Mucosa of rectum (tissue), 2 donors: ENCODE measurements at regions not wholly inside any gene's neighbourhood (a gene's known extent, or its start where the extent isn't known, plus 50 kb on each side); places are given as distances from the start of the nearest gene placed in this dataset.

Experiments used
- H3K27ac ChIP-seq, 2 donors: one replicate each; pipeline ENCODE4 v1.7.0; 2013; ENCODE audit warnings: inconsistent platforms in 2 of 2, low read depth in 2 of 2, low read length in 2 of 2
- H3K27me3 ChIP-seq, 2 donors: one replicate each; pipeline ENCODE4 v1.7.0; 2013; ENCODE audit warnings: low read length in 2 of 2; ENCODE audit not compliant: control insufficient read depth in 2 of 2, insufficient read depth in 2 of 2
- H3K36me3 ChIP-seq, 2 donors: one replicate each; pipeline ENCODE4 v1.7.0; 2013; ENCODE audit warnings: low read length in 2 of 2; ENCODE audit not compliant: control insufficient read depth in 2 of 2, insufficient read depth in 2 of 2
- H3K4me1 ChIP-seq, 2 donors: one replicate each; pipeline ENCODE4 v1.7.0; 2013; ENCODE audit warnings: low read length in 2 of 2, mild to moderate bottlenecking in 1 of 2; ENCODE audit not compliant: control insufficient read depth in 2 of 2, insufficient read depth in 2 of 2
- H3K4me3 ChIP-seq, 2 donors: one replicate each; pipeline ENCODE4 v1.7.0; 2013; ENCODE audit warnings: low read length in 2 of 2
- H3K9ac ChIP-seq, 2 donors: one replicate each; pipeline ENCODE4 v1.7.0; 2013; ENCODE audit warnings: low read length in 2 of 2, low read depth in 1 of 2, mild to moderate bottlenecking in 1 of 2
- H3K9me3 ChIP-seq, 2 donors: one replicate each; pipeline ENCODE4 v1.7.0; 2013; ENCODE audit warnings: low read length in 2 of 2; ENCODE audit not compliant: control insufficient read depth in 2 of 2
- donor health status: healthy.
- donor health status: Normal muscosa, but diverticular disease.

DNA sequence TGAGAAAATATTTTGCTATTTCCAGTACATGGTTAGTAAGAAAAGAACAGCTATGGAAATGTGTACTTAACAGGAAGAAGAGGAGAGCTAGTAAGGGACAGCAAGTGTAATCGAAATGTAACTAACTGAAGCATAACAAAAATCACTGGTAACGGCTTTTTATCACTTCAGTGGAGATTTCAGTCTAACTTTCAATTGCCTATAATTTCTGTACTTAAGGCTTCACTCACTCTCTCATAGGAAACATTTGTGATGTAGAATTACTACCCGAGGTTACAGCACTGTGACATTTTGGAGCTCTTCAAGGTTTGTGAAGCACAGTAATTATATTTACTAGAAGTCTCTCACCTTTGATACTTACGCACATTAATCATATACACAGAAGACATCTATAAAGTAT lies 1119.1 kb downstream of the AMY1C start:
- no peak overlapping the region for H3K4me3 ChIP-seq
- no peak overlapping the region for H3K9ac ChIP-seq
- H3K4me1 ChIP-seq: no peaks in the 10 kb centered on the region
- no peaks in the 10 kb centered on the region for H3K9me3 ChIP-seq
- no peak overlapping the region for H3K27ac ChIP-seq
- H3K27me3 ChIP-seq: no peaks in the 10 kb centered on the region
- H3K36me3 ChIP-seq: no peaks in the 10 kb centered on the region

GRCh38 chr1:104874044-104874443 lies 1124.3 kb downstream of the AMY1C start:
- H3K4me3 ChIP-seq: no peak overlapping the region
- H3K9me3 ChIP-seq: no peaks in the 10 kb centered on the region
- no peak overlapping the region for H3K9ac ChIP-seq
- H3K27me3 ChIP-seq: no peaks in the 10 kb centered on the region
- no peaks in the 10 kb centered on the region for H3K36me3 ChIP-seq
- no peak overlapping the region for H3K27ac ChIP-seq
- H3K4me1 ChIP-seq: no peaks in the 10 kb centered on the region

GRCh38 chr1:104878203-104878909 lies 1128.7 kb downstream of the AMY1C start:
- Histone ChIP-seq H3K36me3 (no peaks in the 10 kb centered on the region), H3K4me1 (no peaks in the 10 kb centered on the region), H3K4me3 (no peak overlapping the region), H3K9me3 (no peaks in the 10 kb centered on the region), H3K9ac (no peak overlapping the region), H3K27me3 (no peaks in the 10 kb centered on the region), H3K27ac (no peak overlapping the region)

GRCh38 chr1:104884939-104885338 lies 1135.2 kb downstream of the AMY1C start:
- no peak overlapping the region for H3K9ac ChIP-seq
- no peak overlapping the region for H3K4me3 ChIP-seq
- H3K27ac ChIP-seq: no peak overlapping the region

GRCh38 chr1:104905322-104905721 lies 1155.6 kb downstream of the AMY1C start:
- H3K9me3 ChIP-seq: no peaks in the 10 kb centered on the region
- H3K4me3 ChIP-seq: no peak overlapping the region
- H3K27ac ChIP-seq: no peak overlapping the region
- no peaks in the 10 kb centered on the region for H3K36me3 ChIP-seq
- H3K9ac ChIP-seq: no peak overlapping the region
- no peaks in the 10 kb centered on the region for H3K27me3 ChIP-seq
- no peaks in the 10 kb centered on the region for H3K4me1 ChIP-seq

More at GRCh38 chr1:104884939-104885338, 1135.2 kb downstream of the AMY1C start:
- H3K27me3 ChIP-seq: no peaks in the 10 kb centered on the region
- no peaks in the 10 kb centered on the region for H3K4me1 ChIP-seq
- no peaks in the 10 kb centered on the region for H3K36me3 ChIP-seq
- no peaks in the 10 kb centered on the region for H3K9me3 ChIP-seq

DNA sequence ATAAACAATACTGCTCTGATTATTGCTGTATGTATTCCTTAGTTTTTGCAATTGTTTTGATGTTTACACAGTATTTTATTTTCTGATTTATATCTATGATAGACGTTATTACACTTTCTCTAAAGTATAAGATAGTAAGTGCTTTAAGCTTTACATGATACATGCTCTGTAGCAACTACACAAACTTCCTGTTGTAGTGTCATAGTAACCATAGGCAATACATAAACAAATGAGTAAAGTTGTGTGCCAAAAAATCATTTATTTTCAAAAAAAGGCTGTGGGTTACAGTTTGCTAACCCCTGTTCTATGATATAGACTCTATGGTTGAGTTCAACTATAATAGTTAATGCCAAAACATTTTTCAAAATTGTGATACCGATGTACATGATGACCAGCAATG lies 1156.4 kb downstream of the AMY1C start:
- H3K9ac ChIP-seq: no peak overlapping the region
- no peak overlapping the region for H3K27ac ChIP-seq
- H3K4me3 ChIP-seq: no peak overlapping the region
- H3K9me3 ChIP-seq: no peaks in the 10 kb centered on the region
- no peaks in the 10 kb centered on the region for H3K36me3 ChIP-seq
- H3K4me1 ChIP-seq: no peaks in the 10 kb centered on the region
- H3K27me3 ChIP-seq: no peaks in the 10 kb centered on the region

- Histone ChIP-seq H3K9ac (no peak overlapping the region), H3K9me3 (no peaks in the 10 kb centered on the region), H3K36me3 (no peaks in the 10 kb centered on the region), H3K4me1 (no peaks in the 10 kb centered on the region), H3K27me3 (no peaks in the 10 kb centered on the region), H3K27ac (no peak overlapping the region), H3K4me3 (no peak overlapping the region)
Observed at GRCh38 chr1:104919188-104919587, 1169.5 kb downstream of the AMY1C start.

DNA sequence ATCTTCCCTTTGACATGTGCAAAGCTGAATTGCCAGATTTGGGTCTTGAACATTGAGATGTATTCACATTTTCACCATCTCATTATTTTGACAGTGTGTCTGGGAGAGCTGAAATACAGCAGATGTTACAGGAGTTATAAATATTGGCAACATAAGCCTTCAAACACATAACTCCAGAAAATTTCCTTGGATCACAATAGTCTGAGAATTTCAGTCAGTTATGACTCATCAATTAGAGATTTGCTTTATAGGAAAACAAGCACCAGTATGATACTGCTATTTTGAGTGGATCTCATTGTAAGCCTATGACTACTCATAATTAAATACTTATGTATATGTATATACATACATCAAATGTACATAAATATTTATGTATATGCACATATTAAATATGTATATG lies 1171.8 kb downstream of the AMY1C start:
- H3K27ac ChIP-seq: no peak overlapping the region
- no peaks in the 10 kb centered on the region for H3K4me1 ChIP-seq
- no peaks in the 10 kb centered on the region for H3K36me3 ChIP-seq
- H3K9me3 ChIP-seq: no peaks in the 10 kb centered on the region
- no peak overlapping the region for H3K4me3 ChIP-seq
- no peak overlapping the region for H3K9ac ChIP-seq
- no peaks in the 10 kb centered on the region for H3K27me3 ChIP-seq

- no peak overlapping the region for H3K27ac ChIP-seq
- no peaks in the 10 kb centered on the region for H3K36me3 ChIP-seq
- H3K9ac ChIP-seq: no peak overlapping the region
- no peak overlapping the region for H3K4me3 ChIP-seq
- H3K4me1 ChIP-seq: no peaks in the 10 kb centered on the region
- H3K27me3 ChIP-seq: no peaks in the 10 kb centered on the region
- no peaks in the 10 kb centered on the region for H3K9me3 ChIP-seq
Observed at GRCh38 chr1:104923075-104923474, 1173.4 kb downstream of the AMY1C start.

DNA sequence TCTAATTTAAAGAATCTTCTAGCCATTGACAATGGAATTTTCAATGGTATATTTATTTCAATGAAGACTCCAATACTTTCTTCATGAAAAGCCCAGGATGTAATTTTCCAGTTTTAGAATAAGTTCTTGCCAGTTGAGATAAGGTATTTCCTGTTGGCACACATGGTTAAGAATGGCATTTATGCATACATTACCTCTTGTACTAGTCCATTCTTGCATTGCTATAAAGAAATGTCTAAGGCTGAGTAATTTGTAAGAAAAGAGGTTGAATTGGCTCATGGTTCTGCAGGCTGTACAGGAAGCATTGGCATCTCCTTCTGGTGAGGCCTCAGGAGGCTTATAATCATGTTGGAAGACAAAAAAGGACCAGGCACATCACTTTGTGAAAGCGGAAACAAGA lies 1179.6 kb downstream of the AMY1C start:
- Histone ChIP-seq H3K4me3 (no peak overlapping the region), H3K27ac (no peak overlapping the region), H3K36me3 (no peaks in the 10 kb centered on the region), H3K9ac (no peak overlapping the region), H3K9me3 (no peaks in the 10 kb centered on the region), H3K4me1 (no peaks in the 10 kb centered on the region), H3K27me3 (no peaks in the 10 kb centered on the region)
